HCEC 1CT (cell line): ENCODE measurements at regions not wholly inside any gene's neighbourhood (a gene's known extent, or its start where the extent isn't known, plus 50 kb on each side); places are given as distances from the start of the nearest gene placed in this dataset.
"Not testable (repeated sequence)": the region's sequence is repeated elsewhere in the genome, so short reads cannot be mapped to it uniquely, and the experiment has no call there.

ENCODE experiments used
- DNase-seq: peaks from one replicate; pipeline ENCODE4 v3.0.0-alpha.2; 2017

DNA sequence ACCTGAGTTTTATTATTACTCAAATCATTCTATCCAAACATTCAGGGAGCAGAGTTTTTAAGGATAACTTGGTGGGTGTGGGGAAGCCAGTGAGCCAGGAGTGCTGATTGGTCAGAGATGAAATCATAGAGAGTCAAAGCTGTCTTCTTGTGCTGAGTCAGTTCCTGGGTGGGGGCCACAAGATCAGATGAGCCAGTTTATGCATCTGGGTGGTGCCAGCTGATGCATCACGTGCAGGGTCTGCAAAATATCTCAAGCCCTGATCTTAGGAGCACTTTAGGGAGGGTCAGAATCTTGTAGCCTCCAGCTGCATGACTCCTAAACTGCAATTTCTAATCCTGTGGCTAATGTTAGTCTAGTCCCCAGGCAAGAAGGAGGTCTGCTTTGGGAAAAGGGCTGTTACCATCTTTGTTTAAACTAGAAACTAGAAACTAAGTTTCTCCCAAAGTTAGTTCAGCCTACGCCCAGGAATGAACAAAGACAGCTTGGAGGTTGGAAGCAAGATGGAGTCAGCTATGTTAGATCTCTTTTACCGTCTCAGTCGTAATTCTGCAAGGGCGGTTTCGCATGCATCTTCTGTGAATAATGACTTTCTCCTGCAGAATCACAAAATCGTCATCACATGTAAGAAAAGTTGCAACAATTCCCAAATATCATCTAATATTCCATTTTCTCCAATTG, 97.5 kb downstream of the ZNF664 start:
- DNase-seq = not testable (repeated sequence)

- no peak for DNase-seq
These were observed 98.0 kb downstream of the ZNF664 start for GRCh38 chr12:124071075-124071443.

DNA sequence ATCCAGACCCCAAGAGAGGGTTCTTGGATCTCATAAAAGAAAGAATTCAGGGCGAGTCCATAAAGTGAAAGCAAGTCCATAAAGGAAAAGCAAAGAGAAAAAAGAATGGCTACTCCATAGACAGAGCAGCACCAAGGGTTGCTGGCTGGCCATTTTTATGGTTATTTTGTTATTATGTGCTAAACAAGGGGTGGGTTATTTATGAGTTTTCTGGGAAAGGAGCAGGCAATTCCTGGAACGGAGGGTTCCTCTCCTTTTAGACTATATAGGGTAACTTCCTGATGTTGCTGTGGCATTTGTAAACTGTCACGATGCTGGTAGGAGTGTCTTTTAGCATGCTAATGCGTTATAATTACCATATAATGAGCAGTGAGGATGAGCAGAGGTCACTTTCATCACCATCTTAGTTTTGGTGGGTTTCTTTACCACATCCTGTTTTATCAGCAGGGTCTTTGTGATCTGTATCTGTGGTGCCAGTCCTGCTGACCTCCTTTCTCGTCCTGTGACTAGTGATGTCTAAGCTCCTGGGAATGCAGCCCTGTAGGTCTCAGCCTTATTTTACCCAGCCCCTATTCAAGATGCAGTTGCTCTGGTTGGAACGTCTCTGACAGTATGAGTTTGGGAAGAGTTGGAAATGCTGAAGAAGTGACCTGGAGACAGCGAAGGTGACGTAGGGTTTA, 100.5 kb downstream of the ZNF664 start:
- DNase-seq = no peak

GRCh38 chr12:124075841-124076240, 102.8 kb downstream of the ZNF664 start:
- DNase-seq = no peak

- DNase-seq = no peak
These were observed 104.7 kb downstream of the ZNF664 start for GRCh38 chr12:124077701-124078100.

DNA sequence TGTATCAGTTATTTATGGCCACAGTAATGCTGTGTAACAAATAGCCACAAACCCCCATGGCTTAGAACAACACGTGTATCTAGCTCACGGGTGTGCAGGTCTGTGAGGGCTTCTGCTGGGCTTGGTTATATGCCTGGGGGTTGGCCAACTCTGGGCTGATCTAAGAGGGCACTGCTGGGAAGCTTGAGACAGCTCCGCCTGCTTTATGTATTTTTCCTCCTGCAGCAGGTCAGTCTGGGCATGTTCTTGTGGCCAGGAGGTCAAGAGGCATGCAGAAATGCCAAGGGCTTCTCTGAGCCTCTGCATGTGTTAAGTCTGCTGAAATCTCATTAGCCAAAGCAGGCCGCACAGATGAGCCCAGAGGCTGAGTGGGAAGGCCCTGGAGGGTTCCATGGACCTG, 105.8 kb downstream of the ZNF664 start:
- no peak for DNase-seq

DNA sequence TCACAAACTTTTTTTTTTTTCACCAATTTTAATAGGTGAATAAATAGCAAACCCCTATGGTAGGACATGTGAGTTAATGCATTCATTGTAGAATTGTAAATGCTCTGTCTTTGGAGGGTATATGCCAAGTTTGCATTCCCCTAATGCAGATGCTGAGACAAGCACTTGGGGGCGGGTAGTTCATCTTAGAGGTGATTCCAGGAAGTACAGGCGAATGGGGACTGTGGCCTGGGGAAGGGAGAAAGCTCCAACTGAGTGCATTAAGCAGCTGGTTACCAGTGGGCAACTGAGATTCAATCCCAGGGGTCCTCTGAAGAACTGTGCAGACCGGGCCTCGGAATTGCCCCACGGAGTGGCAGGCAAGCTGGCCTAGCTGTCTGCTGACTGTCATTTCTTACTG, 107.6 kb downstream of the ZNF664 start:
- DNase-seq = no peak

DNA sequence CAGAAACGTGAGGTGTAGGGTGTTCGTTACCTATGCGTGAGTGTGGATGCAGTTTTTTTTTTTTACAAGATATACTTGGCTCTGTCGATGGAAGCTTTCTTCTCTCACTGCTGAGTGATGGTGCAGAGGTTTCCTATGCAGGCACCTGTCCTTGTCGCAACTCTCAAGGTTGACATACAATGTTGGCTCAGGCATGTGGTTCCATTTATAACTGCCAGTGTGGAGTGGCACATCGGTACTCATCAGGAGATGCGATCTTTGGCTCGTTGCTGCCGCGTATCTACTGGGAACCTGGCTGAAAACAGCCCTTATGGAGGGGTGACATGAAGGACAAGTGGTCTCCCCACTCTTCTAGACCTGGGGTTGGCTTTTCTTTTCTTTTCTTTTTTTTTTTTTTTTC, 109.0 kb downstream of the ZNF664 start:
- DNase-seq = no peak

GRCh38 chr12:124082687-124083086, 109.7 kb downstream of the ZNF664 start:
- DNase-seq = no peak

DNA sequence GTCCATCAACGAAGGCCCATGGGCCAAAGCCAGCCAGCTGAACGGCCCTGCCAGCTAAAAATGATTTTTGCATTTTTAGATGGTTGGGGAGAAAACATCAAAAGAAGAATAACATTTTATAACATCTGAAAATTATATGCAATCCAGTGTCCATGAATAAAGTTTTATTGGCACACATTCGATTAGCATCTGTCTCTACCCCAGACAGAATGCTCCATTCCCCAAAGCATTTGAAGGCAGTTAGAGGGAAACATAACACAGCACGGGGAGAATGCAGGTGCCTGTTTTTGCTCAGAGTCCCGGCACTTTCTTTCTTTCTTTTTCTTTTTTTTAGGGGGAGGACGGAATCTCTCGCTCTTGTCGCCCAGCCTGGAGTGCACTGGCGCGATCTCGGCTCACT, 110.7 kb downstream of the ZNF664 start:
- DNase-seq = no peak

- no peak for DNase-seq
These were observed 112.6 kb downstream of the ZNF664 start for GRCh38 chr12:124085419-124086296.

GRCh38 chr12:124086299-124086898, 113.4 kb downstream of the ZNF664 start:
- no peak for DNase-seq

DNA sequence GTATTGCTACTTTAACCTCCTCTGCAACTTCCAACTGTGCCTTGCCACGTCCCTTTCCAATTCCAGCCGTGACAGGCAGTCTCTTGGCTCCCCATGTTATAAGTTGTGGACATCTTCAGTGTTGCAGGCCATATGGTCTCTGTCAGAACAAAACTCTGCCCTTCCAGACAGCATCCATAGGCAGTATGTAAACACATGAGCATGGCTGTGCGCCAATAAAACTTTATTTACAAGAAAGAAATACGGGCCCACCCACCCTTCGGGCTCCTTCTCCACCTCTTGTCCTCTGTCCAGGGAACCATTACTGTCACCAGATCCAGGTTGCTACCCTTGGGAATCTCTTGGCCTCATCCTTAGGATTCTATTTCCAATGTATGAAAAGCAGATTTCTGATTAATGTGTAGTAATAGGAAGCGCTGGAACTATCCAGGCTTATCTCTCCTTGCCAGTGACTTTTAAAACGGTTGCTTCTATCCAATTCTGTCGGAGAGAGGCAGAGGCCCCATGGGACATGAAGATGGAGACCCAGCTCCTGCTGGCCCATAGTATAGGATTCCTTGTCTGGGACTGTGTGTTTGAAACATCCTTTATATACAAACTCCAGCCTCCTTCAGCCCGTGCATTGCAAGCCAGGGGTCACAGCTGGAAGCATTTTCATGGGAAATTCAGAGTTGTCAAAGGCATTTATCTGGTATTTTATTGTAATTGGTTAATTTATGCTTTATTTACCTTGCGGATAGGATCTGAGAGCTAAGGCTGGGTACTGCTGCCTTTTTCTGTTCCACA, 114.4 kb downstream of the ZNF664 start:
- DNase-seq = no peak

DNA sequence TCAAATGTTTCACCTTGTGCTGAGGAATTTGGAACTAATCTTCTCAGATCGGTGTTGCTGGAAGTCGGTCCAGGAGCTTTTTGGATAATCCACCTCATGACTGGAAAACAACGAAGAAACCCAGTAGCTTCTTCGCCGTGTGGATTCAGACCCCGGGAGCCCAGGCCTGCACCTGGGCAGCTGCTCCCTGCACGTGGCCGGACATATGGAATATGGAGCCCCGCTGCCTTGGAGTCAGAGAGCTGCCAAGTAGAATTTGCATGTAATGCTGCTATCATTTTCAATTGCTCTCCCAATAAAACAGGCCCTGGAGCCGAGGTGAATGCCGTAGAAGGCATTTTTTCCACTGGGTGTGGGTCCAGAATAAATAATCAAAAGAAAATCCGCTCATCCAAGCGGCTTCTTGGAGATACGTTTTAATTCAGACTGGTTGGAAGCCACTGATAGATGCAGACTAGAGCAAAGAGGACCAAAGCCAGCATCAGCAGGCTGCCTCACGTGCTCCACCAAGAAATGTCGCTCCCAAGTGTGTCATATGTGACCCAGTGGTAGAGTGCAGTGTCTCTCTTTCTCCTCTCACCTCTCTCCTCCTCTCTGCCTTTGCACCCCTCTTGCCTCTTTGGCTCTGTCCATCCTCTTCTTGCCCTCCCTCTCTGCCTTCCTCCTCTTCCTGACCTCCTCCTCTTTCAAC, 115.3 kb downstream of the ZNF664 start:
- DNase-seq = no peak

DNA sequence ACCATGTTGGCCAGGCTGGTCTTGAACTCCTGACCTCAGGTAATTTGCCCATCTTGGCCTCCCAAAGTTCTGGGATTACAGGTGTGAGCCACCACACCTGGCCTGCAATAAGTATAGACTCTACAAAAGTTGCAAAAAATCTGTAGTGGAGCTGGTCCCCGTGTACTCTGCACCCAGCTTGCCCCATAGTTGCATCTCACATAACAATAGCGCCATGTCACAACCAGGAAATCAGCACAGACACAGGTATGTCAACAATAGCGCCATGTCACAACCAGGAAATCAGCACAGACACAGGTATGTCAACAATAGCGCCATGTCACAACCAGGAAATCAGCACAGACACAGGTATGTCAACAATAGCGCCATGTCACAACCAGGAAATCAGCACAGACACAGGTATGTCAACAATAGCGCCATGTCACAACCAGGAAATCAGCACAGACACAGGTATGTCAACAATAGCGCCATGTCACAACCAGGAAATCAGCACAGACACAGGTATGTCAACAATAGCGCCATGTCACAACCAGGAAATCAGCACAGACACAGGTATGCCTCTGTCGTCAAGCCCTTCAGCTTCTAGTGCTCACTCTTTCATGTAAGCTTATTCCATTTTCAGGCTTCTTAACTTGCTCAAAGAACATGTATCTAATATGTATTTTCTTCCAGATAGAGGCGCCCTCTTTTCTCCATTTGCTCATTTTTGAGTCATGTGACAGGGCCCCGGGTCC, 116.3 kb downstream of the ZNF664 start:
- DNase-seq = not testable (repeated sequence)

DNA sequence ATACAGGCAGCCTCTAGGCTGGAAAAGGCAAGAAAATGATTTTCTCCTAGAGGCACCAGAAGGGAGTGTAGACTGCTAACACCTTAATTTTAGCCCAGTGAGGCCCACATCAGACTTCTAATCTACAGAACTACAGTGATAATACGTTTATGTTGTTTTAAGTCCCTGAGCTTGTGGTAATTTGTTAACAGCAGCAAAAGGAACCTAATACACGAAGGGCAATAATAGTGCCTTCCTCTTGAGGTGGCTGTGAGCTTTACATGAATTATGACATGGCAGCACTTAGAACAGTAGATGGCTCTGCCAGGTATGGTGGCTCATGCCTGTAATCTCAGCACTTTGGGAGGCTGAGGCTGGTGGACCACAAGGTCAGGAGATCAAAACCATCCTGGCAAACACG, 118.8 kb downstream of the ZNF664 start:
- DNase-seq = no peak

DNA sequence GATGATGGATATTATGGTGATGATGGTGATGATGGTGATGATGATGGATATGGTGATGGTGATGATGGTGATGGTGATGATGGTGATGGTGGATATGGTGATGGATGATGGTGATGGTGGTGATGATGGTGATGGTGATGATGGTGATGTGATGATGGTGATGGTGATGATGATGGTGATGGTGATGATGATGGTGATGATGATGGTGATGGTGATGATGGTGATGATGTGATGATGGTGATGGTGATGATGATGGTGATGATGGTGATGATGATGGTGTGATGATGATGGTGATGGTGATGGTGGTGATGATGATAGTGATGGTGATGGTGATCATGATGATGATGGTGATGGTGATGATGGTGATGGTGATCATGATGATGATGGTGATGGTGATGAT, 119.5 kb downstream of the ZNF664 start:
- DNase-seq = not testable (repeated sequence)

GRCh38 chr12:124093297-124093696, 120.3 kb downstream of the ZNF664 start:
- DNase-seq = no peak

DNA sequence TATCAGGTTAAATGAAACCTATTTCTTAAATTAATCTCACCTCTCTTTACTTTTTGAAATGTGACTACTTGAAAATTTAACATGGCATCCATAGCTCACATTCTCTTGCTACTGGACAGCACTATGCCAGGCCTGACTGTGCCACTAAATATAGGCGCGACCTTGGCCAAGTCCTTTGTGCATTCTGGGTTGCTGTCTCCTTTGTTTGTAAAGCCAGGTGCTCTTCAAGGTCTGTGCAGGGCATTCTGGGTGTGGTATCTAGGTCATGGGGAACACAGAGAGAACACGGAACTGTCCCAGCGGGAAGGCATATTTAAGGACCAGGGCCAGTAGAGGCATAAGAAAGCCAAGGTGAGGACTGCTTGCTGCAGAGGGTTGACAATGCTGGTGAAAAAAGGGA, 121.2 kb downstream of the ZNF664 start:
- DNase-seq = no peak

- no peak for DNase-seq
These were observed 121.7 kb downstream of the ZNF664 start for GRCh38 chr12:124094733-124095132.

DNA sequence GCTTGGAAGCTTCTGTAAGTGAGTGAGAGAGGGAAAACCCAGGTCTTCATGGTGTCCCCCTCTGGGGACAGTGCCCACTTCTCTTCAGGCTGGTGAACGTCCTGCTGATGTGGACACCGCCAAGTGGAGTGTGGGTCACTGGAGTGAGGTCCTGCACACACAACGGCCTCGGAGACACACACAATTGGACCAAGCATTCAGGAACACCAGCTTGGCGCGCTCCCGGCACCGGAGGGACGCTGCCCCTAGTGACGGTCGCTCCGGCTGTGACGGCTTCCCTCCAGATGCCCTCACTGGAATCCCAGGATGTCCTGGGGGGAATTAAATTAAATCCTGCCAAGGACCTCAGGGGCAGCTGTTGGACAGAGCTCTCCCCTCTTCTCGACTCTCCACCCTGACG, 123.1 kb downstream of the ZNF664 start:
- DNase-seq = no peak
